ENCODE measurements at regions not wholly inside any gene's neighbourhood (a gene's known extent, or its start where the extent isn't known, plus 50 kb on each side); places are given as distances from the start of the nearest gene placed in this dataset.

- no peak for DNase-seq (ENCODE audit: low read depth in 2 of 2)
Observed at GRCh38 chr14:84760489-84761126, 769.3 kb upstream of the FLRT2 start.

- DNase-seq (ENCODE audit: low read depth in 2 of 2), result no peak
Observed at GRCh38 chr14:84767434-84767833, 762.5 kb upstream of the FLRT2 start.

- no peak for DNase-seq (ENCODE audit: low read depth in 2 of 2)
Observed at GRCh38 chr14:84770030-84770429, 759.9 kb upstream of the FLRT2 start.

DNA sequence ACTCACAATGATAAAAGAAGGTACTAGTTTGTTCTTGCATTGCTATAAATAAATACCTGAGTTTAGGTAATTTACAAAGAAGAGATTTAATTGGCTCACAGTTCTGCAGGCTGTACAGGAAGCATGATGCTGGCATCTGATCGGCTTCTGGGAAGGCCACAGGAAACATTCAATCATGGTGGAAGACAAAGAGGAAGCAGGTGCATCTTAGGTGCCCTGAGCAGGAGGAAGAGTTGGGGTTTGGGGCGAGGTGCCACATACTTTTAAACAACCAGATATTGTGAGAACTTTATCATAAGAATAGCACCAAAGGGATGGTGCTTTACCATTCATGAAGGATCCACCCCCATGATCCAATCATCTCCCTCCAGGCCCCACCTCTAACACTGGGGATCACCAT, 752.6 kb upstream of the FLRT2 start:
- no peak for DNase-seq (ENCODE audit: low read depth in 2 of 2)

GRCh38 chr14:84782902-84783301, 747.0 kb upstream of the FLRT2 start:
- DNase-seq (ENCODE audit: low read depth in 2 of 2), result no peak

- DNase-seq (ENCODE audit: low read depth in 2 of 2), result no peak
Observed at GRCh38 chr14:84783511-84783910, 746.4 kb upstream of the FLRT2 start.

- DNase-seq (ENCODE audit: low read depth in 2 of 2), result no peak
Observed at GRCh38 chr14:84785996-84786395, 743.9 kb upstream of the FLRT2 start.

- DNase-seq (ENCODE audit: low read depth in 2 of 2), result no peak
Observed at GRCh38 chr14:84789012-84789411, 740.9 kb upstream of the FLRT2 start.

DNA sequence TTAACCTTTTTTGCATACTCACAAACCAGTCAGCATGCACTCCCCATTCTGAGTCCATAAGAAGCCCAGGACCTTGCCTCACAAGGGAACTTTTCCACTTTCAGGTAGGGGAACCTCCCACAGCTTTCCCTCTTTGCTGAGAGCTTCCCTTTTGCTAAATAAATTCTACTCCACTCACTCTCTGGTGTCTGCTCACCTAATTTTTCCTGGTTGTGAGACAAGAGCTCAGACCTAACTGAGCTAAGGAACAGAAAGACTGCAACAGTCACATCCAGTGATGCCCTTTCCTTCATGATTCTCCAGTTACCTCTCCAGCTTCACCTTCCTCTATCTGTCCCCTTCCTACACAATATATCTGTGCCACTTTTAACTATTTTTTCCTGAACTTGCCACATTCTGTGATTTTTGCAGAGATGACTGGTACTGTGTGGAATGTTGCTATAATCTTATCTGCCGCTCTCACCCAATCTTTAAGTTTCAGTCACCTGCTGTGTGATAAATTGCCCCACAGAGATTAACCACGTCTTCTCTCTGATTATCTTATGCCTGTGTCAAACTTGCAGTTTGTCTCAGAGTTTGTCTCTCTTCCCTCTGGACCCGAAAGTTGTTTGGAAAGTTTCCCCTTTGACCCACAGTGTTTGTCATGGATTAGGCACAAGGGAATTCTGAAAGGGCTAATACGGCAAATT, 737.1 kb upstream of the FLRT2 start:
- no peak for DNase-seq (ENCODE audit: low read depth in 2 of 2)

- no peak for DNase-seq (ENCODE audit: low read depth in 2 of 2)
Observed at GRCh38 chr14:84797326-84797725, 732.6 kb upstream of the FLRT2 start.

- DNase-seq (ENCODE audit: low read depth in 2 of 2), result no peak
Observed at GRCh38 chr14:84804468-84804867, 725.5 kb upstream of the FLRT2 start.

GRCh38 chr14:84804895-84805294, 725.0 kb upstream of the FLRT2 start:
- no peak for DNase-seq (ENCODE audit: low read depth in 2 of 2)

DNA sequence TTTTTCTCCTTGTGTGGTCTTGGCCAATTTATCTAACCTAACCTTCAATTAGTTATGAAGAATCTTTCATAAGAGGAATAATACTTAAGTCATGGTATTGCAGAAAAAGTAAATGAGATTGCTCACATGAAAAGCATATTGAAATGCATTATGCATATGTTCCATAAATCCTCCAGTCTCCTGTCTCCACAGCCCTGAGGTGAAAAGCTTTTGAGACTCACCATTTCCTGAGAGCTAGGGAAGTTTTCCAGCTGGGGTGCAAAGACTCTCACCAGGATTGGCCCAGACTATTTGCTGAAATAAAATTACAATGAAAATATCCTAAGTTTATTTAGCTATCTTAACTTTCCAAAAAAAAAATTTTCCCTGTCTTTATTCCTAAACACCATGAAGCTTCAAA, 723.8 kb upstream of the FLRT2 start:
- no peak for DNase-seq (ENCODE audit: low read depth in 2 of 2)

GRCh38 chr14:84806622-84807021, 723.3 kb upstream of the FLRT2 start:
- DNase-seq (ENCODE audit: low read depth in 2 of 2), result no peak

DNA sequence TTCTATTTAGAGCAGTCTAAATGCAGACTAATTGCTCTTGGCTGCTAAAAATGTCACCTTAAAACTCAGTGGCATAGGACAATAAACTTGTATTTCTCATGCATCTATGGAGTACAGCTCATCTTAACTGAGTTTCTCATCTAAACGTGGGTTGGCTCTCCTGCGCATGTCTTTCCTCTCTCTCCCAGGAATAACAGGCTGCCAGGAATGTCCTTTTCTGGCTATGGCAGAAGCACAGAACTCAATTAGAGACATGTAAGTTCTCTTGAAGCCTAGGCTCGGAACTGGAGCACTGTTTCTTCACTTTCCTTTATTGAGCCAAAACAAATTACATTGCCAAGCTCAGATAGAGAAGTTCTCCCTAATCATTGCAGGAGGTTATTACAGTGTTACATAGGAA, 722.3 kb upstream of the FLRT2 start:
- DNase-seq (ENCODE audit: low read depth in 2 of 2), result no peak

DNA sequence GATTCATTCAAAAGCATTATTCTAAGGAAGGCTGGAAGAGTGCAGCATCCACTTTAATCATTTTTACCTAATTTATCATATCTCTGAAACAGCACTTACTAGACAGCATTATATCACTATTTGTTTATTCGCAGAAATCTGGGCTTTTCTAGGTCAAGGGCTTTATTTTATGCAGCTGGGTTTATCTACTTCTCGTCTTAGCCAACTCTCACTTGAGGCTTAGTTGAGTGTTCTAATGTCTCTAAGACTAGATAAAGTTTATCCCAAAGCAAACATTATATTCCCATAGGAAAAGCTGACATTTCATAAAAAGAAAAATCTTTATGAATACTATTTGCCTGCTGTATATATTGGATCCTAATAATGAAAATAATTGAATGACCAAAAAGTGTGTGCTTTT, 720.8 kb upstream of the FLRT2 start:
- no peak for DNase-seq (ENCODE audit: low read depth in 2 of 2)

DNA sequence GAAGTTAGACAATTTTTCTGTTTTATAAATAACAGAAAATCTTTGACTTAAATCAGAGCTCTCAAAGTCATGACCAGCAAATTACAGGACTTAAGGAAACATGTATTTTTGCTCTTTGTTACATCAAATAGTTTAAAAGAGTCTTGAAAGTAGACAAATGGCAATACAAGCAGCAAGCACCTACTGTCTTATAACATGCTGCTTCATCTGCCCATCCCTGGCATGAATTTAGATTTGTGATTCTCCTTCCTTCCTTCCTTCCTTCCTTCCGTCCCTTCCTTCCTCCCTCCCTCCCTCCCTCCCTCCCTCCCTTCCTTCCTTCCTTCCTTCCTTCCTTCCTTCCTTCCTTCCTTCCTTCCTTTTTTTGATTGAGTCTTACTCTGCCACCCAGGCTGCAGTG, 715.6 kb upstream of the FLRT2 start:
- DNase-seq (ENCODE audit: low read depth in 2 of 2), result no peak

DNA sequence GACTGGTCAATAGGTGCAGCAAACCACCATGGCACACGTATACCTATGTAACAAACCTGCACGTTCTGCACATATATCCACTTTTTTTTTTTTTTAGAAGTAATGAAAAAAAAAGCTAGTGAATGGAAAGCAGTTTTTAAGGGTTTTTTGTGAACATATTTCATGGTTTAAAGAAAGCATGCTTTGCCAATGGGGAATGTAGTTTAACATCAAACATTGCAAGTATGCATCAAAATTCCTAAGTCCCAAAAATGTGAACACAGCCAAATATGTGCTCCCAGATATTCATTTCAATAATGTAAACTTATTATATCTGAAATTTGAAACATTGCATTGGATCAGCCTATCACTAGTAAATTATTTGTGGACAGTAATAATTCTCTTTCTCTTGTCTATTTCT, 710.4 kb upstream of the FLRT2 start:
- DNase-seq (ENCODE audit: low read depth in 2 of 2), result no peak

- no peak for DNase-seq (ENCODE audit: low read depth in 2 of 2)
Observed at GRCh38 chr14:84825481-84826251, 704.3 kb upstream of the FLRT2 start.

DNA sequence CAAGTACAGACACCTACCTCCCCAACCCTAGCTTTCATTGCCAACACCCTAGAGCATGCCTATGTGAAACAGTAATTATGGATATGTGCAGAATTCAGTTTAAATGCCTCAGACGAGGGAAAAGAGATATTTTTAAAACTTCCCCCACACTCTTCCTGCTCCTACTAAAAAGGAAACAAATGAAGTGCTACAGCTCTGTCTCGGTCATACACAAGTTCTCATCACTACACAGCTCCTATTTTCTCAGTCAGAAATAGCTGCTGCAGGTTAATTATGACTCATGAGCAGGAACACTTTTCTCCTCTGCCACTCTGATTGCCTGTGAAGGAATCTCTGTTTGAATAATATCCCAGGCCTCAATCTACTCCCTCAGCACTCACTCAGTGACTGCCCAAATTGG, 703.6 kb upstream of the FLRT2 start:
- no peak for DNase-seq (ENCODE audit: low read depth in 2 of 2)

DNA sequence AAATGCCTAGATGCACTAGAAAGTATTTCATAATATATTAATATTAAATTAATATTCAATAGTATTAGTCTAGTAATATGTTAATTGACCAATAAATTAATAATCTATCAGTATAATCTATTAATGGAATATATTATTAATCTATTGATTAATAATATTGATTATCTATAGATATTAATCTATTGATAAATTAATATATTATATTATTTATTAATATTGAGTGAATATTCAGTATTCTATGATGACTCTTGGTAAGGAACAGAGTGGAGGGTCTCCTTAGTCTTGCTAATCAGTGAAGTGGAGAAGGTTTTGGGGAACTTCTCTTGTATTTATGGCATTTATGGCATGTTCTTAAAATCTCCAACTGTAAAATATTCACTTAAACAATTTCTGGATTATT, 679.3 kb upstream of the FLRT2 start:
- no peak for DNase-seq (ENCODE audit: low read depth in 2 of 2)

GRCh38 chr14:84856751-84857534, 673.0 kb upstream of the FLRT2 start:
- DNase-seq (ENCODE audit: low read depth in 2 of 2), result no peak
